SH-SY5Y (cell line): ENCODE measurements at regions not wholly inside any gene's neighbourhood (a gene's known extent, or its start where the extent isn't known, plus 50 kb on each side); places are given as distances from the start of the nearest gene placed in this dataset.

Experiments used
- GATA2 ChIP-seq: IDR thresholded peaks from 2 replicates; pipeline ENCODE4 v1.6.1; 2011; ENCODE audit warnings: mild to moderate bottlenecking, low read depth, low read length
- GATA3 ChIP-seq: IDR thresholded peaks from 2 replicates; pipeline ENCODE4 v1.6.1; 2011; ENCODE audit warnings: low read depth, mild to moderate bottlenecking, low read length, moderate library complexity

GRCh38 chrX:39171686-39172085, 370.4 kb downstream of the MID1IP1 start:
- TF ChIP-seq GATA2 = no peak
- TF ChIP-seq GATA3 = no peak
